Stomach (tissue), 4 donors: ENCODE measurements at regions not wholly inside any gene's neighbourhood (a gene's known extent, or its start where the extent isn't known, plus 50 kb on each side); places are given as distances from the start of the nearest gene placed in this dataset.

Experiments
- EP300 ChIP-seq: sonication (generic); formaldehyde crosslinking; IDR thresholded peaks from one replicate; pipeline ENCODE4 v1.6.1; 2017; ENCODE audit warnings: antibody characterized with exemption
- POLR2A ChIP-seq, 4 donors: fragments of 450-650 bp; IDR thresholded peaks; one replicate each; pipeline ENCODE4 v1.6.1; 2016; ENCODE audit warnings: antibody characterized with exemption in 4 of 4, control low read depth in 2 of 4, mild to moderate bottlenecking in 1 of 4, moderate library complexity in 1 of 4

DNA sequence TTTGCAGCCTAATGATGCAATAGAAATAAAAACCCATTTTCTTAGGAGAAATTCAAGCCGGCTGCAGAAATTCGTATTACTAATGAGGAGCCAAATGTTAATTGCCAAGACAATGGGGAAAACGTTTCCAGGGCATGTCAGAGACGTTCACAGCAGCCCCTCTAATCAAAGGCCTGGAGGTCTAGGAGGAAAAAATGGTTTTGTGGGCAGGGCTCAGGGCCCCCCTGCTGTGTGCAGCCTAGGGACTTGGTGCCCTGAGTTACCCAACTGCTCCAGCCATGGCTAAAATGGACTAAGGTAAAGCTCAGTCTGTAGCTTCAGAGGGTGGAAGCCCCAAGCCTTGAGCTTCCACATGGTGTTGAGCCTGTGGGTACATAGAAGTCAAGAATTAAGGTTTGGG is 461.4 kb downstream of the FAT4 start:
- TF ChIP-seq POLR2A (IDR thresholded peaks at IDR 0.05) (no peak), EP300 (no peak)
